CD4-positive, alpha-beta T cell (primary cell): ENCODE measurements at regions not wholly inside any gene's neighbourhood (a gene's known extent, or its start where the extent isn't known, plus 50 kb on each side); places are given as distances from the start of the nearest gene placed in this dataset.

Source experiments
- ATAC-seq: fragments of 200-7000 bp; cut with Tn5 transposase; one replicate; pipeline ENCODE4 v1.10.0; 2022; ENCODE audit warnings: mild to moderate bottlenecking; ENCODE audit not compliant: poor library complexity
- CTCF ChIA-PET: fragments of 350-600 bp; sonication (Branson Sonifier 250); formaldehyde crosslinking; loops from one replicate; lab custom pipeline; 2021; ENCODE audit warnings: antibody characterized with exemption, inconsistent platforms; lab: Charles Lee
- POLR2A ChIA-PET: fragments of 350-600 bp; sonication (Branson Sonifier 250); formaldehyde crosslinking; loops from one replicate; lab custom pipeline; 2021; ENCODE audit warnings: antibody characterized with exemption, inconsistent platforms; lab: Charles Lee
- DNase-seq, 14 experiments: peaks; one replicate each; pipeline ENCODE4 v3.0.0-alpha.2; 2013 to 2020; ENCODE audit warnings: mixed read lengths in 2 of 14
- H3K27ac ChIP-seq, 2 donors: one replicate each; pipeline versions ENCODE4 v1.5.1 to v1.7.0; 2013; ENCODE audit warnings: low read length in 2 of 2, low read depth in 1 of 2, mild to moderate bottlenecking in 1 of 2
- H3K27me3 ChIP-seq, 2 experiments: 1 replicate in 1 of 2; 2 replicates in 1 of 2; pipeline versions ENCODE4 v1.6.1 to v1.7.0; 2013; ENCODE audit warnings: low read length in 2 of 2, control low read depth in 1 of 2, mild to moderate bottlenecking in 1 of 2, moderate library complexity in 1 of 2; ENCODE audit not compliant: insufficient read depth in 2 of 2, control insufficient read depth in 1 of 2
- H3K36me3 ChIP-seq: one replicate; pipeline ENCODE4 v1.6.1; 2013; ENCODE audit warnings: low read length, control low read depth; ENCODE audit not compliant: insufficient read depth
- H3K4me1 ChIP-seq: one replicate; pipeline ENCODE4 v1.6.1; 2013; ENCODE audit warnings: low read length, control low read depth; ENCODE audit not compliant: insufficient read depth
- H3K4me3 ChIP-seq: one replicate; pipeline ENCODE4 v1.5.1; 2013; ENCODE audit warnings: mild to moderate bottlenecking, low read length, moderate library complexity
- H3K9me3 ChIP-seq, 2 experiments: 1 replicate in 1 of 2; 2 replicates in 1 of 2; pipeline versions ENCODE4 v1.6.1 to v1.7.0; 2013; ENCODE audit warnings: low read length in 2 of 2, mild to moderate bottlenecking in 2 of 2, control low read depth in 1 of 2, moderate library complexity in 1 of 2; ENCODE audit not compliant: control insufficient read depth in 1 of 2, insufficient read depth in 1 of 2
- H3K27ac Mint-ChIP-seq: one replicate; pipeline ENCODE4 v1.8.0; 2020; ENCODE audit warnings: mixed read lengths
- H3K27me3 Mint-ChIP-seq: one replicate; pipeline ENCODE4 v1.8.0; 2021; ENCODE audit warnings: mixed read lengths
- H3K36me3 Mint-ChIP-seq: one replicate; pipeline ENCODE4 v1.8.0; 2021; ENCODE audit warnings: low read depth, mixed read lengths
- H3K4me1 Mint-ChIP-seq: one replicate; pipeline ENCODE4 v1.8.0; 2021; ENCODE audit warnings: low read depth, mixed read lengths
- H3K4me3 Mint-ChIP-seq: one replicate; pipeline ENCODE4 v1.8.0; 2020; ENCODE audit warnings: mild to moderate bottlenecking, mixed read lengths
- H3K9me3 Mint-ChIP-seq: one replicate; pipeline ENCODE4 v1.8.0; 2020; ENCODE audit warnings: mixed read lengths
- CTCF ChIP-seq: fragments of 200-600 bp; IDR thresholded peaks from one replicate; pipeline ENCODE4 v1.8.0; 2022; ENCODE audit warnings: antibody characterized with exemption, mild to moderate bottlenecking
- intact Hi-C, 2 experiments: fragments of 100-400 bp; cut with DNase I in 1 of 2; cut with micrococcal nuclease in 1 of 2; formaldehyde crosslinking; loops; one replicate each; pipeline versions ENCODE4 v1.15.1 to v1.9.0; 2023 to 2025; cut with DNase I, micrococcal nuclease

DNA sequence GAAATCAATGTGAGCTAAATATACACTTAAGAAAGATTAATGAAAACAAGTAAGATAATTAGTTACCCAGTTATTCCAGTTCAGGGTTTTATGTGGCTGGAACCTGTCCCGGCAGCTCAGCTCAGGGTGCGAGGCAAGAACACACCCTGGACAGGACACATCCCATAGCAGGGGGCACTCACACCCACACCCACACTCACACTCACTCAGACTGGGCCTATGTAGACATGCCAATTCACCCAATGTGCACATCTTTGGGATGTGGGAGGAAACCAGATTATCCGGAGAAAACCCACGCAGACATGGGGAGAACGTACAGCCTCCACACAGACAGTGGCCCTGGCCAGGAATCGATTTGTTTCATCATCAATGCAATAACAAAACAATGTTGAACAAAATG, 66.0 kb upstream of the TMCC3 start:
- ChIA-PET POLR2A (no interaction called here), CTCF (no interaction called here)
- Mint-ChIP-seq H3K4me3 (no peak overlapping the region), H3K36me3 (no peaks in the 10 kb centered on the region), H3K27me3 (no peaks in the 10 kb centered on the region), H3K27ac (no peak overlapping the region), H3K9me3 (no peaks in the 10 kb centered on the region), H3K4me1 (no peaks in the 10 kb centered on the region)
- H3K27me3 ChIP-seq: no peaks in the 10 kb centered on the region
- H3K9me3 ChIP-seq: no peaks in the 10 kb centered on the region
- no peaks in the 10 kb centered on the region for H3K4me1 ChIP-seq
- intact Hi-C loops: no loop called here
- TF ChIP-seq CTCF: no peak
- no peak for DNase-seq
- ATAC-seq: no peak
- no peak overlapping the region for H3K27ac ChIP-seq
- no peak overlapping the region for H3K4me3 ChIP-seq
- H3K36me3 ChIP-seq: no peaks in the 10 kb centered on the region

DNA sequence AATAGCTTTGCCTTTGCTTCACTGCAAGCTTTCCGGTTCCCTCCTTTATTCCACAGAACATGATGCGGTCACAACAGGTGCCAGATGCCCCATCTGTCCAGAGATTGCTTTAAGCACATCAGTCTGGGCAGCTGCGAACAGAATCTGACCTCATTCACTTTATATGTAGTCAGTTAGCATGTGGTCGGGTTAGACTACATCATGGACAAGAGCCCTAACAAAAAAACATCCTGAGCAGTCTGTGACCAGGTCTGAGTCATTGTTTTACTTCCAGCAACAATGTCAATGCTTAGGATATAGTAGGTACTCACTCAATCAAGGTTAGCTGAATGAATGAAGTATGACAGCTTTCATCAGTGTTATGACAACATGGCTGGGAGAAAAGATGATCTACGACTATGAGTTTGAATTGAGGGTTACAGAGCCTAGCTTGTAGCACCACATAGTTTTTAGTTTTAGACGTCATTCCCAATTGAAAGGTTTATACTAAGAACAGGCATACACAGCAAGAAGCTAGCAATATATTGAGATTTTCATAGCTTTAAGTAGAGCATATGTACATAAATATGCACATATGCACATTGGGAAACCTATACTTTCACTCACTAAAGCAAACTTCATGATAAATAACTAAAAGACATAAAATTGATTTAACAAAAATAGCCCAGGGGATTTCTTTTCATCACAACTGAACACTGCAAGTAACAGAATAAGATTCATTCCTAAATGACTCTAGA, 64.2 kb upstream of the TMCC3 start:
- H3K36me3 Mint-ChIP-seq: no peaks in the 10 kb centered on the region
- DNase-seq (no peak), ATAC-seq (no peak)
- no peak for TF ChIP-seq CTCF
- intact Hi-C loops: no loop called here
- Histone ChIP-seq H3K9me3 (no peaks in the 10 kb centered on the region), H3K27me3 (no peaks in the 10 kb centered on the region), H3K36me3 (no peaks in the 10 kb centered on the region), H3K27ac (no peak overlapping the region), H3K4me3 (no peak overlapping the region), H3K4me1 (no peaks in the 10 kb centered on the region)
- H3K4me1 Mint-ChIP-seq: no peaks in the 10 kb centered on the region
- no peak overlapping the region for H3K27ac Mint-ChIP-seq
- CTCF ChIA-PET: no interaction called here
- POLR2A ChIA-PET: no interaction called here
- no peaks in the 10 kb centered on the region for H3K27me3 Mint-ChIP-seq
- H3K4me3 Mint-ChIP-seq: no peak overlapping the region
- no peaks in the 10 kb centered on the region for H3K9me3 Mint-ChIP-seq

DNA sequence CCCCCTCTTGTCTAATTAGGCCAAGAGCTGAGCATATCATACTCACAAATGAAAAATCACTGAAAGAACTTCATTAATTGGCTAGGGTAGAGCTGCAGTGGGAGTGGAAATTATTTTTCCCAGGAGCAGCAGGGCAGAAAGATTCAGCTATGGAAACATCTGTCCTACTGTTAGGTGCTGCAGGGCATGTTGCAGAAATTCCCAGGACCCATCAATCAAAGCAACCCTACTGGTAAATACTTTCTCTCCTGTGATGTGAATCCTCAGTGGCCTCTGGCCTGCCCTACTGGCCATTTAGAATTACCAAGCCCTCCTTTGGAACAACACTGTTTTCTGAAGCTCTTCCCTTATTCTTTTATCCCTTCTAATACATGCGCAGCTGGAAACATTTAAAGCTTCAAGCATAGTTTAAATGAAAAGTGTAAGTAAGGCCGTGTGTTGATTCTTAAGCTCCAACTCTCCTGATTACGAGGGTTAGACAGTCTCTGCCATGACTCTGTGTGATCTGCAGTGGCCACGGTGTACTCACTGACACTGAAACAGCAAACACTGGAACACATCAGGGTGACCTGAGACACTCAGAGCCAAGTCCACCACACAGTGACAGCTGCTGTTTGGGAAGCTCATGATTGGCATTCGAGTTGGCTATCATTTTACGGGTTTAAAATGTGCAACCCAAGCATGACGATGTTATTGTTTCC, 62.6 kb upstream of the TMCC3 start:
- ChIA-PET POLR2A (no interaction called here), CTCF (no interaction called here)
- H3K4me3 ChIP-seq: no peak overlapping the region
- no peaks in the 10 kb centered on the region for H3K4me1 ChIP-seq
- no peaks in the 10 kb centered on the region for H3K9me3 Mint-ChIP-seq
- H3K27me3 ChIP-seq: no peaks in the 10 kb centered on the region
- no peak overlapping the region for H3K27ac ChIP-seq
- H3K4me3 Mint-ChIP-seq: no peak overlapping the region
- ATAC-seq (no peak), DNase-seq (no peak)
- intact Hi-C loops: no loop called here
- no peak for TF ChIP-seq CTCF
- H3K9me3 ChIP-seq: no peaks in the 10 kb centered on the region
- H3K27me3 Mint-ChIP-seq: no peaks in the 10 kb centered on the region
- no peaks in the 10 kb centered on the region for H3K36me3 Mint-ChIP-seq
- no peaks in the 10 kb centered on the region for H3K36me3 ChIP-seq
- no peaks in the 10 kb centered on the region for H3K4me1 Mint-ChIP-seq
- H3K27ac Mint-ChIP-seq: no peak overlapping the region
